ENCODE measurements at regions not wholly inside any gene's neighbourhood (a gene's known extent, or its start where the extent isn't known, plus 50 kb on each side); places are given as distances from the start of the nearest gene placed in this dataset.
A peak's percentile ranks its signal among the peaks of the same experiment; 100 is the strongest.
"Not testable (repeated sequence)": the region's sequence is repeated elsewhere in the genome, so short reads cannot be mapped to it uniquely, and the experiment has no call there.

- no peak for DNase-seq (ENCODE audit: low read depth, low spot score)
Measured at GRCh38 chr20:56766528-56766927, 137.4 kb downstream of the TFAP2C start.

- DNase-seq (ENCODE audit: low read depth, low spot score) = peak; percentile 85
Measured at GRCh38 chr20:56769921-56770600, 141.0 kb downstream of the TFAP2C start.

- no peak for DNase-seq (ENCODE audit: low read depth, low spot score)
Measured at GRCh38 chr20:56773749-56774148, 144.6 kb downstream of the TFAP2C start.

GRCh38 chr20:56774873-56775272, 145.8 kb downstream of the TFAP2C start:
- DNase-seq (ENCODE audit: low read depth, low spot score) = no peak

GRCh38 chr20:56776345-56776744, 147.2 kb downstream of the TFAP2C start:
- DNase-seq (ENCODE audit: low read depth, low spot score) = no peak

- DNase-seq (ENCODE audit: low read depth, low spot score) = peak; percentile 60
Measured at GRCh38 chr20:56778765-56779195, 149.7 kb downstream of the TFAP2C start.

GRCh38 chr20:56779452-56780143, 150.5 kb downstream of the TFAP2C start:
- no peak for DNase-seq (ENCODE audit: low read depth, low spot score)

- DNase-seq (ENCODE audit: low read depth, low spot score) = no peak
Measured at GRCh38 chr20:56780266-56780665, 151.2 kb downstream of the TFAP2C start.

GRCh38 chr20:56781108-56781739, 152.1 kb downstream of the TFAP2C start:
- peak; percentile 57 for DNase-seq (ENCODE audit: low read depth, low spot score)

GRCh38 chr20:56781987-56782560, 153.0 kb downstream of the TFAP2C start:
- not testable (repeated sequence) for DNase-seq (ENCODE audit: low read depth, low spot score)

- not testable (repeated sequence) for DNase-seq (ENCODE audit: low read depth, low spot score)
Measured at GRCh38 chr20:56782814-56783213, 153.7 kb downstream of the TFAP2C start.

- no peak for DNase-seq (ENCODE audit: low read depth, low spot score)
Measured at GRCh38 chr20:56783826-56784225, 154.7 kb downstream of the TFAP2C start.

- DNase-seq (ENCODE audit: low read depth, low spot score) = no peak
Measured at GRCh38 chr20:56786503-56786902, 157.4 kb downstream of the TFAP2C start.

- DNase-seq (ENCODE audit: low read depth, low spot score) = peak; percentile 78
Measured at GRCh38 chr20:56788041-56788670, 159.1 kb downstream of the TFAP2C start.

- no peak for DNase-seq (ENCODE audit: low read depth, low spot score)
Measured at GRCh38 chr20:56788671-56789610, 159.8 kb downstream of the TFAP2C start.

GRCh38 chr20:56793916-56794315, 164.8 kb downstream of the TFAP2C start:
- no peak for DNase-seq (ENCODE audit: low read depth, low spot score)

GRCh38 chr20:56795492-56795891, 166.4 kb downstream of the TFAP2C start:
- DNase-seq (ENCODE audit: low read depth, low spot score) = no peak

- no peak for DNase-seq (ENCODE audit: low read depth, low spot score)
Measured at GRCh38 chr20:56796345-56796744, 167.2 kb downstream of the TFAP2C start.

GRCh38 chr20:56797023-56797422, 167.9 kb downstream of the TFAP2C start:
- DNase-seq (ENCODE audit: low read depth, low spot score) = no peak

- DNase-seq (ENCODE audit: low read depth, low spot score) = no peak
Measured at GRCh38 chr20:56798634-56799033, 169.5 kb downstream of the TFAP2C start.

- DNase-seq (ENCODE audit: low read depth, low spot score) = no peak
Measured at GRCh38 chr20:56799187-56799586, 170.1 kb downstream of the TFAP2C start.

Measured in astrocyte of the hippocampus (primary cell).